Activated T-helper 2 cell treated with anti-CD3 and anti-CD28 coated beads, Interferon-gamma antibody, Interleukin-2, Interleukin-4, amounts not matched to agents 10 μg/mL and 5 μg/mL and 100 μg/mL, durations not matched to agents 14 hours and 24 hours and 36 hours (primary cell): ENCODE measurements at regions not wholly inside any gene's neighbourhood (a gene's known extent, or its start where the extent isn't known, plus 50 kb on each side); places are given as distances from the start of the nearest gene placed in this dataset.
A peak's percentile ranks its signal among the peaks of the same experiment; 100 is the strongest.

Experiments
- DNase-seq: peaks from one replicate; pipeline ENCODE4 v3.0.0; 2021; ENCODE audit warnings: low spot score
- H3K27ac Mint-ChIP-seq: one replicate; pipeline ENCODE4 v1.8.0; 2021; ENCODE audit warnings: mixed read lengths
- H3K27me3 Mint-ChIP-seq: one replicate; pipeline ENCODE4 v1.8.0; 2021; ENCODE audit warnings: low read depth, mixed read lengths
- H3K36me3 Mint-ChIP-seq: one replicate; pipeline ENCODE4 v1.8.0; 2021; ENCODE audit warnings: low read depth, mixed read lengths
- H3K4me1 Mint-ChIP-seq: one replicate; pipeline ENCODE4 v1.8.0; 2021; ENCODE audit warnings: low read depth, mixed read lengths
- H3K4me3 Mint-ChIP-seq: one replicate; pipeline ENCODE4 v1.8.0; 2021; ENCODE audit warnings: low read depth, mild to moderate bottlenecking, moderate library complexity, mixed read lengths
- H3K9me3 Mint-ChIP-seq: one replicate; pipeline ENCODE4 v1.8.0; 2021; ENCODE audit warnings: mixed read lengths
- intact Hi-C: fragments of 100-400 bp; cut with micrococcal nuclease; formaldehyde crosslinking; loops from one replicate; pipeline ENCODE4 v1.15.1; 2023

DNA sequence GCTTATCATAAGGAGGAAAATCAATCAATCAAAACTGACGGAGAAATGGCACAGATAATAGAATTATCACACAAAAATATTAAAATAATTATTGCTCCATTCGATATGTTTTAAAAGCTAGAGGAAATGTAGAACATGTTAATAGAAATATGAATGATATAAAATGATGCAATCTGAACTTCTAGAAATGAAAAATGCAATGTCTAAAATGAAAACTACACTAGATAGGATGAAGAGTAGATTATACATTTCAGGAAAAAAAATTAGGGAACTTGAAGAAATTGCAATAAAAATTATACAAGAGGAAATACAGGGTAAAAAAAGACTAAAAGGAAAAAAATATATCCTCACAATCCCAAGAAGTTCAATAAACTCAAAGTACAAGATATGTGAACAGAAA lies 80.2 kb upstream of the TP63 start:
- H3K9me3 Mint-ChIP-seq, result peaks cover 55% of the 10 kb centered on the region
- intact Hi-C loops, result no loop called here
- peaks cover 29% of the 10 kb centered on the region for H3K36me3 Mint-ChIP-seq
- H3K27ac Mint-ChIP-seq, result no peak overlapping the region
- H3K4me1 Mint-ChIP-seq, result no peaks in the 10 kb centered on the region
- H3K4me3 Mint-ChIP-seq, result no peak overlapping the region
- DNase-seq, result no peak
- H3K27me3 Mint-ChIP-seq, result no peaks in the 10 kb centered on the region

DNA sequence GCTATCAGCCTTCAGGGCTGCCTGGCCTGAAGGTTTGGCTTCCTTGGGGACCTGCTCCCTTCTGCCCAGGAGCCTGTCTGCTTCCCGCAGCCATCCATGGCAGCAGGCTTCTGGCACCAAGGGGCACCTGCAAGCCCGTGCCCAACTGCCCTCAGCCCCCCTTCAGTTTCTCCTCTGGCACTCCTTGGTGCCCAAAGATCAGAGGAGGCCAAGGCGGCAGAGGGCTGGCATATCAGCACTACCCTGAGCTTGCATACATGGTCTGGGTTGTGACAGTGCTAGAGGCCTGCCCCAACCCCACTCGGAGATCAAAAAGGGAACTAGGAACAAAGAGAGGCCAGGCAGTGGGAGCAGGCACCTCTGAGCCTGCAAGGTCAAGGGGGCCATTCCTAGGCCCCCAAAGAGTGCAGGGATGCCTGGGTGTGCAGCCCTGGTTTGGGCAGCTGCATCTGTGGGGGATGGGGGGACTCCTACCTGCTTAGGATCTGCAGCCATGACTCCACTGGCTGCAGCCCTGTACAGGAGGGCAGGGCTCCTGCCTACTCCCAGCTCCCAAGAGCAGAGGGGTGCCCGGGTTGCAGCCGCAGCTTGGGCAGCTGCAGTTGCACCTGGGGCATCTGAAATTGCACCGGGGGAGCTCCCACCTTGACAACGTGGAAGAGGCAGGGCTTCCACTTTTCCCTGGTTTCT lies 76.2 kb upstream of the TP63 start:
- DNase-seq, result no peak
- H3K27me3 Mint-ChIP-seq, result no peaks in the 10 kb centered on the region
- H3K36me3 Mint-ChIP-seq, result peaks cover 29% of the 10 kb centered on the region
- no peak overlapping the region for H3K27ac Mint-ChIP-seq
- H3K9me3 Mint-ChIP-seq, result peaks cover 49% of the 10 kb centered on the region
- no peak overlapping the region for H3K4me3 Mint-ChIP-seq
- no peaks in the 10 kb centered on the region for H3K4me1 Mint-ChIP-seq
- intact Hi-C loops, result no loop called here

DNA sequence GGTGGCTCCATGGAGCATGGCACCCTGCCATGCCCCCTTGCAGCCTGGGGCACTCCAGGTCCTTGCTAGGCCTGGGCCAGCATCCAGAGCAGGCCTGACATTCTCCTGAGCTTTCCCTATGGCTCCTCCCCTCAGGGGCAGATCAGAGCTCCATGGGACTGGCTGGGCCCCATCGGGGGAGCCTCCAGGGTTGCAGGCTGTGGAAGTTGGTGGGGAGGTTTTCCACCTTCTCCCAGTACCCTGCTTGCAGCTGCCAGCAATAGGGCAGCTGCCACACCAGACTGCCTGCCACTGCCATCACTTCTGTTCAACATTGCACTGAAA lies 75.7 kb upstream of the TP63 start:
- Mint-ChIP-seq H3K27ac (no peak overlapping the region), H3K27me3 (no peaks in the 10 kb centered on the region)

DNA sequence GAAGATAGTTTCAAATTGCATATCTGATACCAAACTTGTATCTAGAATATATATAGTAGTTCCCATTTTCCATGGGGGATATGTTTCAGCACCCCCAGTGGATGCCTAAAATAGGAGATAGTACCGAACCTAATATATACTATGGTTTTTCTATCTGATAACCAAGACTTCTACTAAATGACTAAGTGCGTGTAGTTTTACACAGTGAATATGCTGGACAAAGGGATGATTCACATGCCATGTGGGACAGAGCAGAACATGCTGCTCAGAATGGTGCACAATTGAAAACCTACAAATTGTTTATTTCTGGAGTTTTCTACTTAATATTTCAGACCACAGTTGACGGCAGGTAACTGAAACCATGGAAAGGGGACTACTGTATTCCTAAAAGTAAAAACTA lies 73.4 kb upstream of the TP63 start:
- H3K36me3 Mint-ChIP-seq, result peaks cover 21% of the 10 kb centered on the region
- no peak overlapping the region for H3K4me3 Mint-ChIP-seq
- peaks cover 30% of the 10 kb centered on the region for H3K9me3 Mint-ChIP-seq
- no peak overlapping the region for H3K27ac Mint-ChIP-seq
- DNase-seq, result no peak
- H3K4me1 Mint-ChIP-seq, result peaks cover 7% of the 10 kb centered on the region
- intact Hi-C loops, result no loop called here
- H3K27me3 Mint-ChIP-seq, result no peaks in the 10 kb centered on the region

More for the DNA sequence above, 75.7 kb upstream of the TP63 start:
- no peak for DNase-seq
- intact Hi-C loops, result no loop called here
- peaks cover 49% of the 10 kb centered on the region for H3K9me3 Mint-ChIP-seq
- H3K36me3 Mint-ChIP-seq, result peaks cover 27% of the 10 kb centered on the region
- H3K4me3 Mint-ChIP-seq, result no peak overlapping the region
- H3K4me1 Mint-ChIP-seq, result no peaks in the 10 kb centered on the region

DNA sequence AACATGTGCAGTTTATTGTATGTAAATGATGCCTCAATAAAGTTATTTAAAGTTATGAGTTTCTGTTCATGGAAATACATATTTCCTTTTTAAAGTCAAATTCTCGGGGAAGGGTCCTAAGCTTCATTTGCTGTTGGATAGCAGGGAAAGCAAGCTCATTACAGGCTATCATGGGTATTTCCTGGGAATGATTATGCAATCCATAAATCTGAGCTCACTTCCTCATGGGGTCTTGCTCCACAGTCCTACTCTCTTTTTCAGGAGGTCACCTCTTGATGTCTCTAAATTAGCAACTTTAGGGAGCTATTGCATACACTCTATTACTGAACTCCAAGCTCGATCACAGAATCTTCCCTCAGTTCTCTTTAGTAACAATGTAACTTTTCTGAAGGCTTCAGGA lies 69.9 kb upstream of the TP63 start:
- no peaks in the 10 kb centered on the region for H3K27me3 Mint-ChIP-seq
- H3K36me3 Mint-ChIP-seq, result peaks cover 21% of the 10 kb centered on the region
- no peak overlapping the region for H3K4me3 Mint-ChIP-seq
- H3K9me3 Mint-ChIP-seq, result peaks cover 26% of the 10 kb centered on the region
- no peak for DNase-seq
- intact Hi-C loops, result loop anchor here (5.0 to 10.0 kb wide), 2 partner anchors 289 to 384 kb away; no protein-coding TSS in a partner anchor
- H3K4me1 Mint-ChIP-seq, result peaks cover 30% of the 10 kb centered on the region
- no peak overlapping the region for H3K27ac Mint-ChIP-seq

DNA sequence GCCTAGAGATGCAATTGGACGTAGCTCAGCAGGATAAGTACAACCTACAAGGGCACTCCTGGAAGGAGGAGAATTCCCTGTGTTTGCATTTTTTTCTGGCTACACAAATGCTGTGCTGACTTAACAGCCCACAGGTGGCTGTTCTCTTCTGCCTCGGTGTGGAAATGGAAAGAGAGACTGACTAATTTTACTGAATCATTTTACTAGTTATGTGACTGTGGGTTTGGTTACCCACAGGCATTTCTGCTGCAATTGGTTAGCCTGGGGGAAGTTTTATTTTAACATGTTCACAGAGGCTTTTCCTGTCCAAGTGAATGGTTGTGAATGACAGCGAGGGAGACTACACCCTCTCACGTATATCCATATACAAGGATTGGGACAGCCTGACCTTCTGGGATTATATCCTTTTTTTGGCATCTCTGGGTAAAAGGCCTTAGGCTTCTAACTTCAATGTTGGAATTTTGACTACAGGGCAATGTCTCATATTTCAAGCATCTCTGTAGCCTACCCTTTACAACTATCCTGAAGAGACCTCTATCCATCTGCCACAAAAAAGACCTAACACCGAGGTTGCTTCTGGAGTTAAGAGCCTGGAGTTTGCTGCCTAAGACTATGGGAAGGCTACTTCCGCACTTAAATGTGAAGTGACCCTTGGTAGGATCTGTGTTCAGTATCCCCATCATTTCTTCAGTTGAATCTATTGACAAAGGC lies 67.2 kb upstream of the TP63 start:
- H3K27ac Mint-ChIP-seq, result peak overlapping the region; percentile 19
- peaks cover 14% of the 10 kb centered on the region for H3K36me3 Mint-ChIP-seq
- H3K4me1 Mint-ChIP-seq, result peaks cover 55% of the 10 kb centered on the region
- peak overlapping the region; percentile 0 for H3K4me3 Mint-ChIP-seq
- peaks cover 6% of the 10 kb centered on the region for H3K9me3 Mint-ChIP-seq
- H3K27me3 Mint-ChIP-seq, result no peaks in the 10 kb centered on the region
- intact Hi-C loops, result loop anchor here (1.0 to 10.0 kb wide), 6 partner anchors 8 to 381 kb away; no protein-coding TSS in a partner anchor
- peak; percentile 54 for DNase-seq

DNA sequence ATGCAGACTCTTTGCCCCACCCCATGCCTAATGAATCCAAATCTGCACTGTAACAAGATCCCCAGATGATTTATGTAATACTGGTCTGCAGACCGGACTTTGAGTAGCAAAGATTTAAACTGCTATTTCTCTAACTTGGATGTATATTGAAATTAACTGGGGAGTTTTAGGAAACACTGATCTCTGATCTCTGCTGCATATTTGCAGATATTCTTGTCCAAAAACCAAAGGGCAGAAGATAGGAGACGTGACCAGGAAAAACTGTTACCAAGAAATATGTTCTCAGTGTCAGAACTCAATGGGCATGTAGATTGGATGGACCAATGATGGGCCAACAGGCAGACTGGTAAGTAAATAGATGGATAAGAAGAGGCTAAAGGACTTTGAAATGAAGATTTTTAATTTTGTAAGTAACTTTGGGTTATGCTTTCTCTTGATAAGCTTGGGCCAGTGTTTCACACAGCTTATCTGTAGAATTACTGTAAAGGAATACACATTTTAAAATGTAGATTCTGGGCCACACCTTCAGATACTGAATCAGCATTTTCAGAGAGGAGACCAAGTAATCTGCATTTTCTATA lies 64.5 kb upstream of the TP63 start:
- peaks cover 69% of the 10 kb centered on the region for H3K4me1 Mint-ChIP-seq
- H3K27ac Mint-ChIP-seq, result no peak overlapping the region
- H3K27me3 Mint-ChIP-seq, result no peaks in the 10 kb centered on the region
- H3K36me3 Mint-ChIP-seq, result peaks cover 11% of the 10 kb centered on the region
- H3K4me3 Mint-ChIP-seq, result no peak overlapping the region
- H3K9me3 Mint-ChIP-seq, result no peaks in the 10 kb centered on the region
- intact Hi-C loops, result loop anchor here (1.0 to 10.0 kb wide), 3 partner anchors 36 to 378 kb away; no protein-coding TSS in a partner anchor
- no peak for DNase-seq

DNA sequence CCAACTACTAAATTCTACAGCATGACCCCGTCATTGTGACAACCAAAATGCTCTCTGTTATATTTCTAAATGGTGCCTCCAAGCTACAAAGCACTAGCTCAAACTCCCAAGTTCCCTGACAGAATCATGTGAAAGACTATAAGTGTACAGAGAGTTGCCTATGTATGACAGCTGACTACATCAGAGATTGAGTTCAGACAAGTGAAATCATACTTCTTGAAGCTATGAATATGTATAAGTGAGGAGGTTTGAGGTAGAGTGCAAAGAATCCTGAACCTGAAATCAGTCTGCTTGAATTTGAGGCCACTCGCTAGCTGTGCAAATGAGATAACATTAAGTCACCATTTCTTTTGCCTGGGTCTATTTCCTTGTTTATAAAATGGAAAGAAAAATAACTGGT lies 63.9 kb upstream of the TP63 start:
- H3K27me3 Mint-ChIP-seq, result no peaks in the 10 kb centered on the region
- peaks cover 11% of the 10 kb centered on the region for H3K36me3 Mint-ChIP-seq
- no peaks in the 10 kb centered on the region for H3K9me3 Mint-ChIP-seq
- DNase-seq, result no peak
- H3K4me3 Mint-ChIP-seq, result no peak overlapping the region
- H3K4me1 Mint-ChIP-seq, result peaks cover 70% of the 10 kb centered on the region
- intact Hi-C loops, result loop anchor here (5.0 to 10.0 kb wide), 2 partner anchors 150 to 377 kb away; no protein-coding TSS in a partner anchor
- H3K27ac Mint-ChIP-seq, result no peak overlapping the region

DNA sequence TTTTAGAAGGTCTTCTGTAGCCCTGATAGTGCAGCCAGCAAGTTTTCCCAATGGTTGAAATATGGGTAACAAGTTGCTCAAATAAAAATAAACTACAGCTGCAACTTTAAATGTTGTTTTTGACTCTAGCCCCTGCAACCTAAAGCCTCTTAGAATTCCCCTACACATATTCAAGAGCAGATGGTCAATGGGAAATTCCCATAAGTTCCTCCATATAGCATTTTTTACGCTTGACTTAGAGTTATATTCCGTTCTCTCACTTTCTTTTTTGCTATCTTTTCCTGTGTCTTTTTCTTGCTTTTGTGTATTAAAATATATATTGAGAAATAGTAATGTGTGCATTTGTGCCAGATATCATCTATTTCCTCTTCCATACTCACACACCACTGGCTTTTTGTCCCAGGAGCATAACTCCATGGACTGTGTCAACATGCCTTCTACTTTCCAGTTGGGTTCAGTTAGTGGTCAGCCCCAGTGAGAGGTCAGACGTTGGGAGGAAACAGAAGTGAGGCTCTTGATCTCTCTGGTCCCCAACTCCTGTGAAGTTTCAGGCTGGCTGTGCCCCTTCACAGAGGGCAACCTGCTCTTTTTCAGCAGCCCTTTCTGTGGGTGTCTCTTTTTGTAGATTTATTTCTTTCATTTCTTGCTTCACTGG lies 63.3 kb upstream of the TP63 start:
- Mint-ChIP-seq H3K4me1 (peaks cover 69% of the 10 kb centered on the region), H3K27ac (no peak overlapping the region), H3K27me3 (no peaks in the 10 kb centered on the region), H3K9me3 (no peaks in the 10 kb centered on the region), H3K36me3 (peaks cover 11% of the 10 kb centered on the region), H3K4me3 (no peak overlapping the region)
- intact Hi-C loops, result loop anchor here (5.0 to 10.0 kb wide), 2 partner anchors 151 to 377 kb away; no protein-coding TSS in a partner anchor
- no peak for DNase-seq

DNA sequence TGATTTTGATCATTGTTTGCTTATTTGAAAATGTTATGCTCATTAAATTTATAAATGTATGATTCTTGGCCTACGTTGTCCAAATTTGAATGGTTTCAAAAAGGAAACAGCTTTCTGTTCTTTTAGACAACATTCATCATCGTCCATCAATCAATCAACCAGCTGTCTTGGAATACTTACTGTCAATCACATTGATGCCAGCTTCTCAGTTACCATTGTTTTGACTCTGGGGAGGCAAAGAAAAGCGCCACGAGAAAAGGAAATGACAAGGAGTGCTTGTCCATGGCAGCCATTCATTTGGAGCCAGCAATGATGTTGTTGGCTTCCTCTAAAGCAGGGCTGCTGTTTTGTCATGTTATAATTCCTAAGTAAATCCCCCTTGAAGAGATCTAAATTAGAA lies 62.2 kb upstream of the TP63 start:
- Mint-ChIP-seq H3K27me3 (no peaks in the 10 kb centered on the region), H3K27ac (no peak overlapping the region), H3K4me1 (peaks cover 70% of the 10 kb centered on the region), H3K36me3 (peaks cover 11% of the 10 kb centered on the region), H3K9me3 (no peaks in the 10 kb centered on the region), H3K4me3 (no peak overlapping the region)
- intact Hi-C loops, result loop anchor here (5.0 to 10.0 kb wide), 2 partner anchors 152 to 376 kb away; no protein-coding TSS in a partner anchor
- DNase-seq, result no peak

DNA sequence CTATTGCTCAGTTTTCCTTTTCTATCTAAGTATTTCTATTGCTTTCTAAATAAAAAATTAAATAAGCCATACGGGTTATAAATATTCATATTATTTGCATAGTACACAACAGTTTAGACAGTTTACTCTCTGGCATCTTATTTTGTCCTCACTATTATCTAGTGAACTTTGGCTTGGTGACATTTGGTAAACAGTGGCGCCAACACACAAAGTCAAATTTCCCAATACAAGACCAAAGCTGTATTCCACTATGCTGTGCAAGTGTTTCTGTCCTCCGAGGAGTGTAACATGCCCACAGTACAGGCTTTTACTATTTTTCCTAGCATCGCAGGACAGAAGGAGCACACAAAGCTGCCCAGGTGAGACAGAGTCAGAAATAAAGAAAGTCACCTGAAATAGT lies 61.7 kb upstream of the TP63 start:
- Mint-ChIP-seq H3K4me1 (peaks cover 69% of the 10 kb centered on the region), H3K9me3 (no peaks in the 10 kb centered on the region), H3K27me3 (no peaks in the 10 kb centered on the region), H3K27ac (no peak overlapping the region), H3K4me3 (no peak overlapping the region), H3K36me3 (peaks cover 11% of the 10 kb centered on the region)
- DNase-seq, result no peak
- intact Hi-C loops, result loop anchor here (5.0 to 10.0 kb wide), 2 partner anchors 152 to 375 kb away; no protein-coding TSS in a partner anchor

DNA sequence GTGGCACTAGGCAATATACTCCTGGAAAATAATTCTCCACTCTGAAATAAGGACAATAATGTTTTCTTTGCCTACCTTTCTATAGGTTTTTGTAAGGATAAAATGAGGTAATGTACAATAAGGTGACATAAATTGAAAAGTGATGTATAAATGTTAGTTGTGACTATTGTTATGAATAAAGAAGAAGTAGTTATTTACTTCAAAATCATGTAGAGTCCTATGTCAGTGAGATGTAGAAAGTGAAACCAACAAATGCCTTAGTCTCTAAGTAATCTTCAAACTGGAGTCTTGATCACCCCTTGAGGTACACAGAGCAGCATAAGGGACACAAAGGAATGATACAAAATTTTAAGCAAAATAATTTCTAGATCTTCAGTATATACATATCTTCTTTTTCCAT lies 60.3 kb upstream of the TP63 start:
- Mint-ChIP-seq H3K4me1 (peaks cover 70% of the 10 kb centered on the region), H3K9me3 (peaks cover 7% of the 10 kb centered on the region), H3K27ac (peak overlapping the region; percentile 20), H3K4me3 (peak overlapping the region; percentile 9), H3K36me3 (peaks cover 11% of the 10 kb centered on the region), H3K27me3 (no peaks in the 10 kb centered on the region)
- DNase-seq, result no peak
- intact Hi-C loops, result loop anchor here (2.0 to 5.0 kb wide), 2 partner anchors 262 to 284 kb away; no protein-coding TSS in a partner anchor
